ENCODE measurements at regions not wholly inside any gene's neighbourhood (a gene's known extent, or its start where the extent isn't known, plus 50 kb on each side); places are given as distances from the start of the nearest gene placed in this dataset.

GRCh38 chr3:103499132-103499900 lies 1064.5 kb downstream of the ZPLD1 start:
- TF ChIP-seq CTCF (IDR thresholded peaks at IDR 0.05) (no peak), POLR2A (IDR thresholded peaks at IDR 0.05) (no peak)
